ENCODE measurements at regions not wholly inside any gene's neighbourhood (a gene's known extent, or its start where the extent isn't known, plus 50 kb on each side); places are given as distances from the start of the nearest gene placed in this dataset.

DNA sequence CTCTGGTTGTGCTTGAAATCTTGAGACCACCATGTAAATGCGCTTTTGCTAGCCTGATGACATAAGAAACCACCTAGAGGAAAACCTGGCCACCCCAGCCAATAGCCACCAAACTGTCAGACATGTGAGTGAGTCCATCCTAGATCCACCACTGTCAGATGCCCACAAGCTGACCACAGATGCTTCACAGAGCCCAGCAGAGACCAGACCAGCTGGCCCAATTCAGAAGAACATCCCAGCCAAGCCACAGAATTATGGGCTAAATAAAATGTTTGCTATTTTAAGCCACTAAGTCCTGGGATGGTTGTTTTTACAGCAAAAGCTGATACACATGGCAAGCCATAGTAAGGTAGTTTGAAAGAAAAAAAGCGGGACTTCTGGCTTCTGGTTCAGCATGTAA lies 425.3 kb downstream of the KIF16B start:
- Mint-ChIP-seq H3K36me3 (no peaks in the 10 kb centered on the region), H3K27ac (no peak overlapping the region), H3K4me3 (no peak overlapping the region), H3K27me3 (ENCODE audit: low read depth) (no peaks in the 10 kb centered on the region), H3K9me3 (peaks cover 21% of the 10 kb centered on the region), H3K4me1 (no peaks in the 10 kb centered on the region)
- DNase-seq (ENCODE audit: low spot score) (no peak), ATAC-seq (no peak)
- TF ChIP-seq, protein P1, sequence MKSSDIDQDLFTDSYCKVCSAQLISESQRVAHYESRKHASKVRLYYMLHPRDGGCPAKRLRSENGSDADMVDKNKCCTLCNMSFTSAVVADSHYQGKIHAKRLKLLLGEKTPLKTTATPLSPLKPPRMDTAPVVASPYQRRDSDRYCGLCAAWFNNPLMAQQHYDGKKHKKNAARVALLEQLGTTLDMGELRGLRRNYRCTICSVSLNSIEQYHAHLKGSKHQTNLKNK (CRISPR knock-in tag; IDR thresholded peaks at IDR 0.05), result no peak
- ChIA-PET POLR2A (no interaction called here), CTCF (no interaction called here)

DNA sequence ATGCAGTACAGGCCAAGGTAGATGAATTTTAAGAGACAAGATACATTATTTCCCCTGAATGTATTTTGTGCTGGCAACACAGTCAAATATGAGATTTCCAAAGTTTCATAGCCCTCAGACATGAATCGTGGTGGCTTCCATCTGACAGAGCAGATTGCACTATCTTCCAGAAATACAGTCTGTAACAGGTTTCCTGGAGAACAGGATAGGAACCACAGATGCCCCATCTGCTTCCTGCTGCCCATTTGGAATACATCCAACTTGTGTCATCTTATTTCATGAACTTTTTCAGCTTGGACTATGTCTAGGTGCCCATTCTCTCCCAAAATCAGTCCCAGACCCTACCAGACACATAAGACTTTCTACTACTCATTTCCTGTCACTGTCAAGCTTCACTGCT lies 426.0 kb downstream of the KIF16B start:
- H3K36me3 Mint-ChIP-seq, result no peaks in the 10 kb centered on the region
- H3K9me3 Mint-ChIP-seq, result peaks cover 18% of the 10 kb centered on the region
- no peak overlapping the region for H3K27ac Mint-ChIP-seq
- ChIA-PET CTCF (no interaction called here), POLR2A (no interaction called here)
- DNase-seq (ENCODE audit: low spot score), result no peak
- TF ChIP-seq, protein P2, sequence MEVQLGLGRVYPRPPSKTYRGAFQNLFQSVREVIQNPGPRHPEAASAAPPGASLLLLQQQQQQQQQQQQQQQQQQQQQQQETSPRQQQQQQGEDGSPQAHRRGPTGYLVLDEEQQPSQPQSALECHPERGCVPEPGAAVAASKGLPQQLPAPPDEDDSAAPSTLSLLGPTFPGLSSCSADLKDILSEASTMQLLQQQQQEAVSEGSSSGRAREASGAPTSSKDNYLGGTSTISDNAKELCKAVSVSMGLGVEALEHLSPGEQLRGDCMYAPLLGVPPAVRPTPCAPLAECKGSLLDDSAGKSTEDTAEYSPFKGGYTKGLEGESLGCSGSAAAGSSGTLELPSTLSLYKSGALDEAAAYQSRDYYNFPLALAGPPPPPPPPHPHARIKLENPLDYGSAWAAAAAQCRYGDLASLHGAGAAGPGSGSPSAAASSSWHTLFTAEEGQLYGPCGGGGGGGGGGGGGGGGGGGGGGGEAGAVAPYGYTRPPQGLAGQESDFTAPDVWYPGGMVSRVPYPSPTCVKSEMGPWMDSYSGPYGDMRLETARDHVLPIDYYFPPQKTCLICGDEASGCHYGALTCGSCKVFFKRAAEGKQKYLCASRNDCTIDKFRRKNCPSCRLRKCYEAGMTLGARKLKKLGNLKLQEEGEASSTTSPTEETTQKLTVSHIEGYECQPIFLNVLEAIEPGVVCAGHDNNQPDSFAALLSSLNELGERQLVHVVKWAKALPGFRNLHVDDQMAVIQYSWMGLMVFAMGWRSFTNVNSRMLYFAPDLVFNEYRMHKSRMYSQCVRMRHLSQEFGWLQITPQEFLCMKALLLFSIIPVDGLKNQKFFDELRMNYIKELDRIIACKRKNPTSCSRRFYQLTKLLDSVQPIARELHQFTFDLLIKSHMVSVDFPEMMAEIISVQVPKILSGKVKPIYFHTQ (CRISPR knock-in tag; IDR thresholded peaks at IDR 0.05), result no peak
- TF ChIP-seq, protein P3, sequence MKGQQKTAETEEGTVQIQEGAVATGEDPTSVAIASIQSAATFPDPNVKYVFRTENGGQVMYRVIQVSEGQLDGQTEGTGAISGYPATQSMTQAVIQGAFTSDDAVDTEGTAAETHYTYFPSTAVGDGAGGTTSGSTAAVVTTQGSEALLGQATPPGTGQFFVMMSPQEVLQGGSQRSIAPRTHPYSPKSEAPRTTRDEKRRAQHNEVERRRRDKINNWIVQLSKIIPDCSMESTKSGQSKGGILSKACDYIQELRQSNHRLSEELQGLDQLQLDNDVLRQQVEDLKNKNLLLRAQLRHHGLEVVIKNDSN (CRISPR knock-in tag; IDR thresholded peaks at IDR 0.05), result no peak
- TF ChIP-seq, protein P4, sequence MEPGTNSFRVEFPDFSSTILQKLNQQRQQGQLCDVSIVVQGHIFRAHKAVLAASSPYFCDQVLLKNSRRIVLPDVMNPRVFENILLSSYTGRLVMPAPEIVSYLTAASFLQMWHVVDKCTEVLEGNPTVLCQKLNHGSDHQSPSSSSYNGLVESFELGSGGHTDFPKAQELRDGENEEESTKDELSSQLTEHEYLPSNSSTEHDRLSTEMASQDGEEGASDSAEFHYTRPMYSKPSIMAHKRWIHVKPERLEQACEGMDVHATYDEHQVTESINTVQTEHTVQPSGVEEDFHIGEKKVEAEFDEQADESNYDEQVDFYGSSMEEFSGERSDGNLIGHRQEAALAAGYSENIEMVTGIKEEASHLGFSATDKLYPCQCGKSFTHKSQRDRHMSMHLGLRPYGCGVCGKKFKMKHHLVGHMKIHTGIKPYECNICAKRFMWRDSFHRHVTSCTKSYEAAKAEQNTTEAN (CRISPR knock-in tag; IDR thresholded peaks at IDR 0.05), result no peak
- TF ChIP-seq TCF7 (CRISPR knock-in tag; IDR thresholded peaks at IDR 0.05; ENCODE audit: low read depth) (no peak), NR1H2 (CRISPR knock-in tag; IDR thresholded peaks at IDR 0.05) (no peak), MXD4 (CRISPR knock-in tag; IDR thresholded peaks at IDR 0.05; ENCODE audit: borderline replicate concordance) (no peak), PRRX2 (CRISPR knock-in tag; IDR thresholded peaks at IDR 0.05) (no peak), ZNF121 (CRISPR knock-in tag; IDR thresholded peaks at IDR 0.05) (no peak)
- TF ChIP-seq, protein P5, sequence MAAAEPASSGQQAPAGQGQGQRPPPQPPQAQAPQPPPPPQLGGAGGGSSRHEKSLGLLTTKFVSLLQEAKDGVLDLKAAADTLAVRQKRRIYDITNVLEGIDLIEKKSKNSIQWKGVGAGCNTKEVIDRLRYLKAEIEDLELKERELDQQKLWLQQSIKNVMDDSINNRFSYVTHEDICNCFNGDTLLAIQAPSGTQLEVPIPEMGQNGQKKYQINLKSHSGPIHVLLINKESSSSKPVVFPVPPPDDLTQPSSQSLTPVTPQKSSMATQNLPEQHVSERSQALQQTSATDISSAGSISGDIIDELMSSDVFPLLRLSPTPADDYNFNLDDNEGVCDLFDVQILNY (CRISPR knock-in tag; IDR thresholded peaks at IDR 0.05), result no peak
- TF ChIP-seq, protein P6, sequence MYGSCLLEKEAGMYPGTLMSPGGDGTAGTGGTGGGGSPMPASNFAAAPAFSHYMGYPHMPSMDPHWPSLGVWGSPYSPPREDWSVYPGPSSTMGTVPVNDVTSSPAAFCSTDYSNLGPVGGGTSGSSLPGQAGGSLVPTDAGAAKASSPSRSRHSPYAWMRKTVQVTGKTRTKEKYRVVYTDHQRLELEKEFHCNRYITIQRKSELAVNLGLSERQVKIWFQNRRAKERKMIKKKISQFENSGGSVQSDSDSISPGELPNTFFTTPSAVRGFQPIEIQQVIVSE (CRISPR knock-in tag; IDR thresholded peaks at IDR 0.05; ENCODE audit: borderline replicate concordance), result no peak
- H3K27me3 Mint-ChIP-seq (ENCODE audit: low read depth), result no peaks in the 10 kb centered on the region
- no peak for ATAC-seq
- no peaks in the 10 kb centered on the region for H3K4me1 Mint-ChIP-seq
- no peak overlapping the region for H3K4me3 Mint-ChIP-seq

DNA sequence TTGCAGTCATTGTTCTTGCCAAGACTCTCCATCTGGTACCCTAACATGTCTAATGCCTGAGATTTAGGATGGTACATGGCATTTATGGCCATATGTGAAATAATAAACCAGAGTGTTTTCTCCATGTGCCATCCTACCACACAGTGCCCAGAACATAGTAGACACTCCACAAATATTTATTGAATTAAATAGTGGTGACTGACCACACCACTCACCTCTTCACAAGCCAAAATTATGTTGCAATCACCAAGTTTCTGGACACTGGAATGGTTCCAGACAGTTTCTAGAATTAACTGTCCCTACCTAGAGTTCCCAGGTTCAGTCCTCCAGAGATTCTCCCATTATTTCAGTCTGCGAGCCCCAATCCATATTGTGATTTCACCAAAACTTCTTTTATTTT lies 427.3 kb downstream of the KIF16B start:
- no peak overlapping the region for H3K4me3 Mint-ChIP-seq
- ATAC-seq (no peak), DNase-seq (ENCODE audit: low spot score) (no peak)
- H3K4me1 Mint-ChIP-seq, result no peaks in the 10 kb centered on the region
- POLR2A ChIA-PET, result no interaction called here
- no peaks in the 10 kb centered on the region for H3K27me3 Mint-ChIP-seq (ENCODE audit: low read depth)
- no peaks in the 10 kb centered on the region for H3K36me3 Mint-ChIP-seq
- CTCF ChIA-PET, result no interaction called here
- TF ChIP-seq, protein P7, sequence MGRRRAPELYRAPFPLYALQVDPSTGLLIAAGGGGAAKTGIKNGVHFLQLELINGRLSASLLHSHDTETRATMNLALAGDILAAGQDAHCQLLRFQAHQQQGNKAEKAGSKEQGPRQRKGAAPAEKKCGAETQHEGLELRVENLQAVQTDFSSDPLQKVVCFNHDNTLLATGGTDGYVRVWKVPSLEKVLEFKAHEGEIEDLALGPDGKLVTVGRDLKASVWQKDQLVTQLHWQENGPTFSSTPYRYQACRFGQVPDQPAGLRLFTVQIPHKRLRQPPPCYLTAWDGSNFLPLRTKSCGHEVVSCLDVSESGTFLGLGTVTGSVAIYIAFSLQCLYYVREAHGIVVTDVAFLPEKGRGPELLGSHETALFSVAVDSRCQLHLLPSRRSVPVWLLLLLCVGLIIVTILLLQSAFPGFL (CRISPR knock-in tag; IDR thresholded peaks at IDR 0.05; ENCODE audit: borderline replicate concordance), result no peak
- TF ChIP-seq ZNF263 (CRISPR knock-in tag; IDR thresholded peaks at IDR 0.05; ENCODE audit: low read depth) (no peak), JUN (CRISPR knock-in tag; IDR thresholded peaks at IDR 0.05) (no peak), NR2C2 (CRISPR knock-in tag; IDR thresholded peaks at IDR 0.05) (no peak), FOXK1 (CRISPR knock-in tag; IDR thresholded peaks at IDR 0.05) (no peak)
- H3K9me3 Mint-ChIP-seq, result peaks cover 17% of the 10 kb centered on the region
- no peak overlapping the region for H3K27ac Mint-ChIP-seq
